GM19351 (cell line): ENCODE measurements at regions not wholly inside any gene's neighbourhood (a gene's known extent, or its start where the extent isn't known, plus 50 kb on each side); places are given as distances from the start of the nearest gene placed in this dataset.

Experiments
- ATAC-seq: cut with Tn5 transposase; IDR thresholded peaks from one replicate; pipeline ENCODE4 v1.9.1; 2021; ENCODE audit warnings: mild to moderate bottlenecking, moderate library complexity; ENCODE audit not compliant: unreplicated experiment

GRCh38 chr13:105345730-105346129 lies 1189.7 kb downstream of the EFNB2 start:
- no peak for ATAC-seq

GRCh38 chr13:105345131-105345530 lies 1190.3 kb downstream of the EFNB2 start:
- ATAC-seq: no peak

DNA sequence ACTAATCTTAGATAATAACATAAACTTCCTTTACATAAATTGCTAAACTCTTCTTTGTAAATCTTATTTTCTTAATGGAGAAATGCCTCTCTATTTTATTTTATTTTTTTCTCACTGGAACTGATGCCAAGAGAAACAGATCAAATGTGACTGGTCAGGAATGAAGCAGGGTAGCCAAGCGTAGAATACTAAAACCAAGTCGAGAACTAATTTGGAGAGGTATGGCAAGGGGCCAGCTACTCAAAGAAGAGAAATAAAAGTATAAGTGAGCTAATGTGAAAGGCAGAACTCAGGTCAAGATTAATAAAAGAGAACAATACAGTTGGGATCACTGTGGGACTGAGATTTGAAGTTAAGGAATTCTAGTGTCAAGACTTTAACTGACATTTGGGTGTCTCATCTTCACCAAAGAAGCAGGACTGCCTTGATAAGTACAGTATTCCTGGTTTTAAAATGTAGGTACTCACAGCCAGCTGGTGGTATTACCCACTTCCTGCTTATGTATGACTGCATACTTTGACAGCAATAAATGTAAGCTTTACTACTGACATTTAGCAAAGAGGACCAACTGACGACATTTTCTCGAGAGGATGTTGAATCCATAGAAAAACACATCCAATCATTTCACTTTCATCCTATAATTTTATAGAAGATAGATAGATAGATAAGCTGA lies 1192.2 kb downstream of the EFNB2 start:
- ATAC-seq: no peak

- ATAC-seq: no peak
These were observed 1193.1 kb downstream of the EFNB2 start for GRCh38 chr13:105342281-105342820.

- ATAC-seq: no peak
These were observed 1193.7 kb downstream of the EFNB2 start for GRCh38 chr13:105341758-105342157.

GRCh38 chr13:105341256-105341655 lies 1194.2 kb downstream of the EFNB2 start:
- ATAC-seq: no peak

DNA sequence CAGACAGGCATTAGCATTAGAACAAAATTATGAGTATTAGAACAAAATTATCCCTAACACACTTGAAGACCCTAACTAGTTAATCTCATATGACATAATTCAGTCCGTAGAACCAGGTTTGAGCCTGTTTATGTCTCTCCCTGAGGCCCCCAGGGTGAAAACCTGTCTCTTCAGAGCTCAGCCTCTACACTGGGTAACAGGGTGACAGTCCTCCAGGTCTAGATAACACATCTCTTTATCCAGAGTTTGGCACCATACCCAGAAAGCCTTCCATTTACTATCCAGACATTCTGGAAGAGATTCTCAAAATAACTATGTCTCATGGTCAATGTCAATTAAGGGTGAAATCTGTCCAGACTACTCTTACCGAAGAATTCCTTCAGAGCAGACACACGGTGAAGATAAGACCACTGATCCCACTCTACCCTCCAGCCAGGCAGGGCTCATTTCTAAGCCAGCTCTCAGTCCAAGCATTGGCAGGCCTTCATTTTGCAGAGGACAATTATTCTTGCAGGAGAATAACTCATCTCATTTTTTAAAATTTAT lies 1195.3 kb downstream of the EFNB2 start:
- ATAC-seq: no peak

GRCh38 chr13:105338773-105339172 lies 1196.7 kb downstream of the EFNB2 start:
- no peak for ATAC-seq

- ATAC-seq: no peak
These were observed 1197.5 kb downstream of the EFNB2 start for GRCh38 chr13:105338006-105338405.

- ATAC-seq: no peak
These were observed 1198.5 kb downstream of the EFNB2 start for GRCh38 chr13:105336706-105337576.

- no peak for ATAC-seq
These were observed 1201.3 kb downstream of the EFNB2 start for GRCh38 chr13:105334211-105334610.

DNA sequence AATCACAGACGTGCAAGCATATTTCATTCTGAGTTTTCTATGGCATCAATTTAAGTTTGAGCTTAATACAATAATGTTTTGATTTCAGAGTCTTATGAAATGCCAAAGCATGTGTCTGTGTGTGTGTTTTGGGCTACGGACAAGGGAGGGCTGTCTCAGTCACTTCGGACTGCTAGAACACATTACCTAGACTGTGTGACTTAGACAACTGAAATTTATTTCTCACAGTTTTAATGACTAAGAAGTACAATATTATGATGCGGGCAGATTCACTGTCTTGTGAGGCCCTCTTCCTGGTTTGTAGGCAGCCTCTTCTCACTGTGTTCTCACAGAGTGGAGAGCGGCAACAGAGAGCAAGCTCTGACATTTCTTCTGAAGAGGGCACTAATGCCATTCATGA lies 1202.0 kb downstream of the EFNB2 start:
- no peak for ATAC-seq

- no peak for ATAC-seq
These were observed 1206.1 kb downstream of the EFNB2 start for GRCh38 chr13:105329359-105329758.

GRCh38 chr13:105328212-105328611 lies 1207.2 kb downstream of the EFNB2 start:
- no peak for ATAC-seq

DNA sequence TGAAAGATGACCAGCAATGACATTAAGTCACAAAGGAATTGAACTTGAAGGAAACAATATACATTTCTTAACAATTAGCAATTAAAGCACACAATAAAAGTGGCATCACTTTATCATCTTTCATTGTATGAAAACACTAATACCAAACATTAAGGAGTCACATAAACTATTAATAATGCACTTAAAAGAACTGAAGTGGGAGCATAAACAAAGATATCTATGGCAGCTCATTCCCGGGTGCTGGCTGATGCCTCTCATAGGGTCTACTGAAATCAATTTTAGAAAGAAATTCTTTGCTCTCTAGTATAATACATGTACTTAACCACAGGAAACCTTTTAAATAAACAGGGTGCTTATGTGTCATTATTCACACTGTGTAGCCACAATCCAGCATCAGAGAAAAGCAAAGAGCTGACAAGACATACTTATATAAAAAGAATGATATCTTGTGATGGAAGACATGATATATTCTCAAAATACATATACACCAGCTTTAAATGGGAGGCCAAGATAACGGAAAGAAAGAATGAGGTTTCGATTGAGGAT lies 1207.8 kb downstream of the EFNB2 start:
- ATAC-seq: no peak

- ATAC-seq: no peak
These were observed 1215.6 kb downstream of the EFNB2 start for GRCh38 chr13:105319875-105320274.

- ATAC-seq: no peak
These were observed 1218.7 kb downstream of the EFNB2 start for GRCh38 chr13:105316731-105317130.

DNA sequence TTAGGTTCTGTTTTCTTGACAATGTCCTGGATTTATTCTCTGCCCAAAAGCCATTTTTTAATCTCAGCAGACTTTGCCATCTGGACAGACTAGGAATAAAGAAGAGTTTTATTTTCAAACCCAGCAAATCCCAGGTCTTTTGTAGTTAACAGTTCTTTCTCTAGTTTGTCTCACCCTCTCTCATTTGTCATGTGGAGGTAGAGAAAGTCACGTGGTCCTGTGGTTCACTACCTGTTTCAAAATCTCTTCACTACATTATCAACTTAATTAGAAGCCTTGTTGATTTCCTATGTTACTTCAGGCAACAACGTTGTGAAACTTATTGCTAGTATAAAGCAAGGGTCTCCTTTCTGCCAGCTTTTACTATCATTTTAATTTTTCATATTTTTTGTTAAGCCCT lies 1222.6 kb downstream of the EFNB2 start:
- no peak for ATAC-seq

GRCh38 chr13:105311094-105311493 lies 1224.4 kb downstream of the EFNB2 start:
- ATAC-seq: no peak

DNA sequence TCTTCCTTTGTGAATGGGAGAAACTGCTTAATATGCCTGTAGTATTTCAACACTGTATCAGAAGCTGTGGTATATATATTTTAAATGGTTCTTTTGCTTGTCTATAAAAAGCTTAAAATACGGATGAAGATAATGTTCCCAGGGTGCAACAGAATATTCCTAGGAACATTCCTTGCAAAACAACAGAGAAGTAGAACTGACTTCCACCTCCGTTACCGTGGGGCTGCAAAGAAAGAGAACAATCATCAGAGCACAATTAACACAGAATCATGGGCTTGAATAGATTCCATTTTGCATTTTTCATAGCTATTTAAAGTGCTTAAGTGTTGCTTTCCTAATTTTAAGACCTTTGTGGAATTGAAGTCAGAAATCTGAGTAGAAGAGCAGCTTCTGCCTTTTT lies 1227.7 kb downstream of the EFNB2 start:
- ATAC-seq: no peak

- ATAC-seq: no peak
These were observed 1237.6 kb downstream of the EFNB2 start for GRCh38 chr13:105297839-105298238.
